Neural crest cell (in vitro differentiated cells): ENCODE measurements at regions not wholly inside any gene's neighbourhood (a gene's known extent, or its start where the extent isn't known, plus 50 kb on each side); places are given as distances from the start of the nearest gene placed in this dataset.

Experiments used
- DNase-seq: peaks from one replicate; pipeline ENCODE4 v3.0.0; 2021; ENCODE audit warnings: low read depth, mixed read lengths, low spot score
- H3K27ac Mint-ChIP-seq: one replicate; pipeline ENCODE4 v1.8.0; 2021; ENCODE audit warnings: mild to moderate bottlenecking, mixed read lengths; ENCODE audit not compliant: unreplicated experiment
- H3K27me3 Mint-ChIP-seq: 2 replicates; pipeline ENCODE4 v1.8.0; 2021; ENCODE audit warnings: low read depth, mild to moderate bottlenecking, mixed read lengths
- H3K36me3 Mint-ChIP-seq: 2 replicates; pipeline ENCODE4 v1.8.0; 2021; ENCODE audit warnings: low read depth, mild to moderate bottlenecking, mixed read lengths
- H3K4me1 Mint-ChIP-seq: 2 replicates; pipeline ENCODE4 v1.8.0; 2021; ENCODE audit warnings: mixed read lengths
- H3K4me3 Mint-ChIP-seq: one replicate; pipeline ENCODE4 v1.8.0; 2021; ENCODE audit warnings: mild to moderate bottlenecking, mixed read lengths
- H3K9me3 Mint-ChIP-seq: 2 replicates; pipeline ENCODE4 v1.8.0; 2021; ENCODE audit warnings: mixed read lengths
- TF ChIP-seq, protein P1 (sequence below): fragments of 200-600 bp; sonication (generic); conservative IDR thresholded peaks from 2 replicates; pipeline ENCODE4 v1.5.0; 2021; ENCODE audit warnings: antibody characterized with exemption, mild to moderate bottlenecking

DNA sequence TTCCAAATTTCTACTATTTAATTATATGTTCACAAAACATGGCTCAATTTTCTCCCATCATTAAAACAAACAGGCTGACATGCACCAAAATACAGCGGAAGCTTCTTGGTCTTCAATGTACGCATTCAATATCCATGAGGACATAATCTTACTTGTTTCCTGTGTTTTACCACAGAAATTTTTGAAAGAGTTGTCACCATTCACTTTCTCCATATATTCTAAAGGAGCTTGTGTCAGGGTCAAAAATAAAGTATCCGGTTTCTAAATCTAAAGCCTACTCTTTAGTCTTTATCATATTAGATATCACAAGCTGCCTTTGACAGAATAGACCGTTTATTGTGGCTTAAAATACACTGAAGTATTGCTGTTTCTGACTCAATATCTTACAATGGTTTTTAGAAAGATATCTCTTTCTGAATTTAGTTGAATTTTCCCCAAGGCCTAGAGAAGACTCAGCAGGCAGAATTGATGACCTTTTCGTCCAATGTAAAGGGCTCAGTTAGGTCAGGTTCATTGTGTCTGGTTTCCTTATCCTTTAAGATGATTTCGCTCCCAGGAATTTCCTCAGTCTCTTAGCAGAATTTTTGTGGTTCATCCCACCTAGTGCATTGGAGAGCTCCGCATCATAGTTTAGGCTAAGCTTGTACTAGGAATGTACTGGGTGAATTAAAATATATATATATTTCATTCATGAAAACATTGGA, 717.2 kb downstream of the NCAM2 start:
- Mint-ChIP-seq H3K27me3 (no peaks in the 10 kb centered on the region), H3K27ac (no peak overlapping the region), H3K36me3 (no peaks in the 10 kb centered on the region), H3K4me3 (no peak overlapping the region), H3K9me3 (no peaks in the 10 kb centered on the region), H3K4me1 (no peaks in the 10 kb centered on the region)
- TF ChIP-seq, protein P1, sequence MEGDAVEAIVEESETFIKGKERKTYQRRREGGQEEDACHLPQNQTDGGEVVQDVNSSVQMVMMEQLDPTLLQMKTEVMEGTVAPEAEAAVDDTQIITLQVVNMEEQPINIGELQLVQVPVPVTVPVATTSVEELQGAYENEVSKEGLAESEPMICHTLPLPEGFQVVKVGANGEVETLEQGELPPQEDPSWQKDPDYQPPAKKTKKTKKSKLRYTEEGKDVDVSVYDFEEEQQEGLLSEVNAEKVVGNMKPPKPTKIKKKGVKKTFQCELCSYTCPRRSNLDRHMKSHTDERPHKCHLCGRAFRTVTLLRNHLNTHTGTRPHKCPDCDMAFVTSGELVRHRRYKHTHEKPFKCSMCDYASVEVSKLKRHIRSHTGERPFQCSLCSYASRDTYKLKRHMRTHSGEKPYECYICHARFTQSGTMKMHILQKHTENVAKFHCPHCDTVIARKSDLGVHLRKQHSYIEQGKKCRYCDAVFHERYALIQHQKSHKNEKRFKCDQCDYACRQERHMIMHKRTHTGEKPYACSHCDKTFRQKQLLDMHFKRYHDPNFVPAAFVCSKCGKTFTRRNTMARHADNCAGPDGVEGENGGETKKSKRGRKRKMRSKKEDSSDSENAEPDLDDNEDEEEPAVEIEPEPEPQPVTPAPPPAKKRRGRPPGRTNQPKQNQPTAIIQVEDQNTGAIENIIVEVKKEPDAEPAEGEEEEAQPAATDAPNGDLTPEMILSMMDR = no peak
- no peak for DNase-seq

DNA sequence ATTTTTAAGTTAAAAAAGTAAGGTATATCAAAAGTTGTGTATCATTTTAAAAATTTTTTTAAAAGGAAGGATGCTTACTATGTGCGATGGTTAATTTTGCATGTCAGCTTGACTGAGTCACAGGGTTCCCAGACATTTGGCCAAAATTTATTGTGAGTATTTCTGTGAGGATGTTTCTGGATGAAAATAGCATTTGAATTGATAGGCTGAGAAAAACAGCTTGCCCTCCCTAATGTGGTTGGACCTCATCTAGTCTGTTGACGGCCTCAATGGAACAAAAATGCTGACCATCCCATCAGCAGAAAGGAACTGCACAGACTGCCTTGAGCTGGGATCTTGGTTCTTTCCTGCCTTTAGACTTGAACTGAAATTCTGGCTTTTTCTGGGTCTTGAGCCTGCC, 724.5 kb downstream of the NCAM2 start:
- Mint-ChIP-seq H3K4me1 (no peaks in the 10 kb centered on the region), H3K27ac (no peak overlapping the region), H3K9me3 (no peaks in the 10 kb centered on the region), H3K36me3 (no peaks in the 10 kb centered on the region), H3K4me3 (no peak overlapping the region), H3K27me3 (no peaks in the 10 kb centered on the region)
- no peak for DNase-seq
- TF ChIP-seq, protein P1 = no peak

DNA sequence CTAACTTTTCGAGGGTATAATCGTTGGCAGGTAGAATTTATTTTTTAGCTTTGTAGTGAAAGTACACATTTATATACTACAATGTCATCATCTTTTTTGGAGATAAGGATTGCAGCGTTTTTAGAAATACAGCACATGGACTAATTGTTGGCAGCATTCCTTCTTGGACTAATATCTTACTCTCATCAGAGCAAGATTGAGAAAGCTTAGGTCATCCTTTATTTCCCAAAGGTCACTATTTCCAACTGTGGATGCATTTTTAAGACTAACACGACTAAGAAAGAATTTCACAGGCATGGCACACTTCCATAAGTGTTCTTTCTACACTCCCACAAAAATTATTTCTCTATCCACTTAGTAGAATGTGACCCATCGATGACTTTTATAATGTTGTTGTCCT, 732.3 kb downstream of the NCAM2 start:
- TF ChIP-seq, protein P1 = no peak
- no peak for DNase-seq
- Mint-ChIP-seq H3K36me3 (no peaks in the 10 kb centered on the region), H3K27ac (no peak overlapping the region), H3K4me1 (no peaks in the 10 kb centered on the region), H3K9me3 (no peaks in the 10 kb centered on the region), H3K4me3 (no peak overlapping the region), H3K27me3 (no peaks in the 10 kb centered on the region)

DNA sequence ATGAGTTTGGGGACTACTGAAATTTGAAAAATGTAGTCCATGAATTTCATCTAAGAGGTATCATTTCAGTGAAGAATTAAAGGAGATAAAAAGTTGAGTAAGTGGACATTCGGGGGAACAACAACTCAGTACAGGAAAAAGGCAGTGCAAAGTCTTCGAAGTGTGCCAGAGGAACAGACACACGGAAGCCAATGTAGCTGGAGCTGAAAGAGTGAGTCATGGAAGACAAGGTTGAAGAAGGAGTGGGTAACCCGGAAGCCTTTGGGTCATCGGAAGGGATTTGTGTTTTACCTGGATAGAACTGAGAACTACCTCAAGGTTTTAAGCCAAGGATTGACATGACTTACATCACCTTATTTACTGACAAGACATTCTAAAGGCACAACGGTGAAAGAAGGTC, 733.4 kb downstream of the NCAM2 start:
- Mint-ChIP-seq H3K36me3 (no peaks in the 10 kb centered on the region), H3K9me3 (no peaks in the 10 kb centered on the region), H3K4me1 (no peaks in the 10 kb centered on the region), H3K27ac (no peak overlapping the region), H3K4me3 (no peak overlapping the region), H3K27me3 (no peaks in the 10 kb centered on the region)
- TF ChIP-seq, protein P1 = no peak
- no peak for DNase-seq

DNA sequence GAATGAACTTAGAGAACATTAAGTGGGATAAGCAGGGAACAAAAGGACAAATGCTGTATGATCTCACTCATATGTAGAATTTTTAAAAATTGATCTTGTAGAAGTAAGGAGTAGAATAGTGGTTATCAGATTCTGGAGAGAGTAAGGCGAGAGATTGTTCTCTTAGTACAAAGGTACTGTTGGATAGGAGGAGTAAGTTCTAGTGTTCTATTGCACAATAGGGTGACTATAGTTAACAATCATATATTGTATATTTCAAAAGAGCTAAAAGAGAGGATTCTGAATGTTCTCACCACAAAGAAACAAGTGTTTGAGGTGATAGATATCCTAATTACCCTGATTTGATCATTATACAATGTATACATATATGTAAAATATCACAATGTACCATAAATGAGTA, 735.9 kb downstream of the NCAM2 start:
- Mint-ChIP-seq H3K4me1 (no peaks in the 10 kb centered on the region), H3K9me3 (no peaks in the 10 kb centered on the region), H3K27ac (no peak overlapping the region), H3K27me3 (no peaks in the 10 kb centered on the region), H3K4me3 (no peak overlapping the region), H3K36me3 (no peaks in the 10 kb centered on the region)
- TF ChIP-seq, protein P1 = no peak
- no peak for DNase-seq
